Mesothelial cell of epicardium (in vitro differentiated cells): ENCODE measurements at regions not wholly inside any gene's neighbourhood (a gene's known extent, or its start where the extent isn't known, plus 50 kb on each side); places are given as distances from the start of the nearest gene placed in this dataset.

Source experiments
- DNase-seq, 2 experiments: peaks; one replicate each; pipeline ENCODE4 v3.0.0; 2021; ENCODE audit warnings: low spot score in 2 of 2; ENCODE audit not compliant: unreplicated experiment in 2 of 2
- H3K27ac Mint-ChIP-seq: 2 replicates; pipeline ENCODE4 v1.8.0; 2021; ENCODE audit warnings: mixed read lengths
- H3K27me3 Mint-ChIP-seq: 2 replicates; pipeline ENCODE4 v1.8.0; 2021; ENCODE audit warnings: low read depth, mixed read lengths
- H3K36me3 Mint-ChIP-seq: 2 replicates; pipeline ENCODE4 v1.8.0; 2021; ENCODE audit warnings: mixed read lengths
- H3K4me1 Mint-ChIP-seq: 2 replicates; pipeline ENCODE4 v1.8.0; 2021; ENCODE audit warnings: mixed read lengths
- H3K4me3 Mint-ChIP-seq: 2 replicates; pipeline ENCODE4 v1.8.0; 2021; ENCODE audit warnings: mild to moderate bottlenecking, moderate library complexity, mixed read lengths
- H3K9me3 Mint-ChIP-seq: 2 replicates; pipeline ENCODE4 v1.8.0; 2021; ENCODE audit warnings: mixed read lengths
- TF ChIP-seq, protein P1 (sequence below): fragments of 200-600 bp; sonication (generic); IDR thresholded peaks from one replicate; pipeline ENCODE4 v1.5.0; 2021; ENCODE audit warnings: antibody characterized with exemption; ENCODE audit not compliant: unreplicated experiment

DNA sequence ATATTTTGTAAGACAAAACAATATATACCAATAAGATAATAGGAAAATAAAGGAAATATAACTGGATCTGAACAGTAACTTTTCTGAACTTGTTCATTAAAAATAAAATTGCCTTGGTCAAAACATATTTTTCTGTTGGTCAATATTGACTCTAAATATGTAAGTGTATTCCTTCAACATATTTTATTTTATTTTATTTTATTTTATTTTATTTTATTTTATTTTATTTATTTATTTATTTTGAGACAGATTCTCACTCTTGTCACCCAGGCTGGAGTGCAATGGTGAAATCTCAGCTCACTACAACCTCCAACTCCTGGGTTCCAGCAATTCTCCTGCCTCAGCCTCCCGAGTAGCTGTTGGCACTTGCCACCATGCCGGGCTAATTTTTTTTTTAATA, 571.0 kb downstream of the NR2F1-AS1 start:
- no peaks in the 10 kb centered on the region for H3K36me3 Mint-ChIP-seq
- peaks cover 10% of the 10 kb centered on the region for H3K9me3 Mint-ChIP-seq
- TF ChIP-seq, protein P1, sequence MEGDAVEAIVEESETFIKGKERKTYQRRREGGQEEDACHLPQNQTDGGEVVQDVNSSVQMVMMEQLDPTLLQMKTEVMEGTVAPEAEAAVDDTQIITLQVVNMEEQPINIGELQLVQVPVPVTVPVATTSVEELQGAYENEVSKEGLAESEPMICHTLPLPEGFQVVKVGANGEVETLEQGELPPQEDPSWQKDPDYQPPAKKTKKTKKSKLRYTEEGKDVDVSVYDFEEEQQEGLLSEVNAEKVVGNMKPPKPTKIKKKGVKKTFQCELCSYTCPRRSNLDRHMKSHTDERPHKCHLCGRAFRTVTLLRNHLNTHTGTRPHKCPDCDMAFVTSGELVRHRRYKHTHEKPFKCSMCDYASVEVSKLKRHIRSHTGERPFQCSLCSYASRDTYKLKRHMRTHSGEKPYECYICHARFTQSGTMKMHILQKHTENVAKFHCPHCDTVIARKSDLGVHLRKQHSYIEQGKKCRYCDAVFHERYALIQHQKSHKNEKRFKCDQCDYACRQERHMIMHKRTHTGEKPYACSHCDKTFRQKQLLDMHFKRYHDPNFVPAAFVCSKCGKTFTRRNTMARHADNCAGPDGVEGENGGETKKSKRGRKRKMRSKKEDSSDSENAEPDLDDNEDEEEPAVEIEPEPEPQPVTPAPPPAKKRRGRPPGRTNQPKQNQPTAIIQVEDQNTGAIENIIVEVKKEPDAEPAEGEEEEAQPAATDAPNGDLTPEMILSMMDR, result no peak
- no peak overlapping the region for H3K27ac Mint-ChIP-seq
- no peak for DNase-seq
- H3K27me3 Mint-ChIP-seq, result no peaks in the 10 kb centered on the region
- H3K4me1 Mint-ChIP-seq, result peaks cover 27% of the 10 kb centered on the region
- no peak overlapping the region for H3K4me3 Mint-ChIP-seq

DNA sequence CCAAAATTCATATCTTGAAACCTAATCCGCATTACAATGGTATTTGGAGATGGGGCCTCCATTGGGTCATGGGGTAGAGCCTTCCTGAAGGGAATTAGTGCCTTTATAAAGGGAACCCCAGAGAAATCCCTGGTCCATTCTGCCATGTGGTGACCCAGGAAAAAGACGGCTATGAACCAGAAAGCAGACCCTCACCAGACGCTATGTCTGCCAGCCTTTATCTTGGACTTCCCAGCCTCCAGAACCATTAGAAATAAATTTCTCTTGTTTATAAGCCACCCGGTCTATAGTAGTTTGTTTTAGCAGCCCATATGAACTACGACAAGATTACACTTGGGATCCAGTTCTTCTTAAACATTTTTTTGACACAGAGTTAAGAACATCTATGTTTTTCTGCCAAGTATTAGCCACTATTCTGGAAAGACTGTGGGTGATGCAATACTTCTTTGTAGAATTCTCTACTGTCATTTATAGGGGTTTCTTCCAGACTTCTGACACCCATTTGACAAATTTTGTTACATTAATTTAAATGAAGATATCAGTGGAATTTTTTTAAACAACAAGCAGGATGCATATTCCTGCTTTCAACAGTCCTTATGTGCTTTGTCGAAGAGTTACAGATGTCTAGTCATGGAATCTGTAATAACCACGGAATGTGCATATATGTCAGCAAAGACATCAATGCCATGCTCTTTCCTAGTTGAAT, 572.4 kb downstream of the NR2F1-AS1 start:
- TF ChIP-seq, protein P1, result no peak

DNA sequence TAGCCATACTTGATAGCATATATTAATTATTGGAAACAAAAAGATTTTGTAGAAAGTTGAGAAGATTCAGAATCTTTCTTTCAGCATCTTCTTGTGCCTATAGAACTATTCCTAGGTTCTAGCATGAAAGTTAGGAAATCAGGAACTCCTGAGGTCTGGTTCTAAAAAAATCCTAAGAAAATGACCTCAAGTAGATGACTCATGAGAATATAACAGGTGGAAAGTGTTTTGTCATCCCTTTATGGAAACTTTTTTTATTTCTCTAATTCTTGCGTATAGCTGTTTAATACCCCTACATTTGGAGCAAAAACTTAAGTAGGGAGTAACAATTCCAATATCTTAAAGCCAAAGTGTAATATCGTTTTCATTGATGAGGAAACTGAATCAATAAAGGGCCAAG, 574.1 kb downstream of the NR2F1-AS1 start:
- Mint-ChIP-seq H3K4me3 (no peak overlapping the region), H3K4me1 (peaks cover 25% of the 10 kb centered on the region), H3K36me3 (no peaks in the 10 kb centered on the region), H3K27me3 (no peaks in the 10 kb centered on the region), H3K27ac (no peak overlapping the region), H3K9me3 (peaks cover 10% of the 10 kb centered on the region)
- DNase-seq, result no peak
- TF ChIP-seq, protein P1, result no peak

More for the DNA sequence above, 572.4 kb downstream of the NR2F1-AS1 start:
- Mint-ChIP-seq H3K27ac (no peak overlapping the region), H3K36me3 (no peaks in the 10 kb centered on the region), H3K4me3 (no peak overlapping the region), H3K9me3 (peaks cover 10% of the 10 kb centered on the region), H3K4me1 (peaks cover 28% of the 10 kb centered on the region), H3K27me3 (no peaks in the 10 kb centered on the region)
- DNase-seq, result no peak

DNA sequence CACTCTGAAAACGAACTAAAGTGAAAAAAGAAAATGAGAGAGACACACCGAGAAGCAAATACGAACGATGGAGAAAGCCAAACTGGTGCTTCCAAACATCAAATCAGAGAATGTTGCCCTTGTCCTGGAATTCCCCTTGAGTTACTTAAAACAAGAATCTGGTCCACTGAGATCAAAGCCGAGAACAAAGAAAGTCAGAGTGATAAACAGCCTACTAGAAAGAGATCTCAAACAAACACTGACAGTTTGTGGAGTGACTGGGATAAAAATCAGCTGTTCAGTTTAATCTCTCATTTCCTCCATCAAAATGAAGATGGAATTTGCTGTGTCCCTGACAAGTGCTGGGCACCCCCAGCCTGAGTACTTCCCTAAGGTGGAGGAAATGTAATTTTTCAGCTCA, 582.6 kb downstream of the NR2F1-AS1 start:
- DNase-seq, result no peak
- H3K4me3 Mint-ChIP-seq, result peak overlapping the region; percentile 44
- H3K27ac Mint-ChIP-seq, result peak overlapping the region; percentile 36
- TF ChIP-seq, protein P1, result no peak
- peaks cover 12% of the 10 kb centered on the region for H3K4me1 Mint-ChIP-seq
- no peaks in the 10 kb centered on the region for H3K27me3 Mint-ChIP-seq
- H3K9me3 Mint-ChIP-seq, result peaks cover 16% of the 10 kb centered on the region
- peaks cover 12% of the 10 kb centered on the region for H3K36me3 Mint-ChIP-seq

DNA sequence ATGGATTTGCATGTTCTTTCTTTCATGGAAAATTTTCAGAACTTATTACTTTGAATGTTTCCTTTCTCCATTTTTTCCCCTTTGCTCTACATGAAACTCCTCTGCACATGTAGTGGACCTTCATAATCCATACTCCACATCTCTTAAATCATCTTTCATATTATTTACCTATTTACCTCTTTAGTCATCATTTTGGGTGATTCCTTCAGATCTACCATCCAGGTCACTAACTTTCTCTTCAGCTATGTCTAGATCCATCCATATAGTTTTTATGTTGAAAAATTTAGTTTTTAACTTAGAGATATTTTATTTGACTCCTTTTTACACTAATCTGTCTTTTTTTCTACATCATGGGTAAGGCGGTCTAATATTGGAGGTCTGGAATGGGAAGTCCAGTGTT, 586.6 kb downstream of the NR2F1-AS1 start:
- H3K36me3 Mint-ChIP-seq, result peaks cover 14% of the 10 kb centered on the region
- no peaks in the 10 kb centered on the region for H3K27me3 Mint-ChIP-seq
- peaks cover 23% of the 10 kb centered on the region for H3K4me1 Mint-ChIP-seq
- H3K9me3 Mint-ChIP-seq, result peaks cover 18% of the 10 kb centered on the region
- no peak overlapping the region for H3K27ac Mint-ChIP-seq
- no peak overlapping the region for H3K4me3 Mint-ChIP-seq
- no peak for DNase-seq
- TF ChIP-seq, protein P1, result no peak

DNA sequence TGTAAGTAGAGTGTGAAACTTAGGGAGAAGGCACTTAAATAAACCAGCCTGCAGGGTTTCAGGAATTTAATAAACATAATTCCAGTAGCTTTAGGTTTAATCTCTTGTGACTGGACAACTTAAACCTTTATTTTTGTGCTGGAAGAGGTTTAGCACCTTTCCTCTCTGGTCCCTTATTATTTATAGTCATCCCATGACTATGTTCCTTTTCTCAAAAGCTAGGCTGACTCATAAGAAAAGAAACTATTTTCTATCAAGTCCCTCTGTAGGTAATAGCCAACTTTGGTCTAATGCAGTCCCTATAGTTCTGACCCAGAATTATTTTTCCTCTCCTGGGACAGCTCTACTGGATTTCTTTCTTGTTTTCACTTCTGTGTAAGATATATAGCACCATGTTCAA, 588.9 kb downstream of the NR2F1-AS1 start:
- Mint-ChIP-seq H3K4me1 (peaks cover 12% of the 10 kb centered on the region), H3K27me3 (no peaks in the 10 kb centered on the region), H3K9me3 (peaks cover 30% of the 10 kb centered on the region), H3K27ac (peak overlapping the region; percentile 69), H3K4me3 (no peak overlapping the region), H3K36me3 (peaks cover 16% of the 10 kb centered on the region)
- TF ChIP-seq, protein P1, result no peak
- DNase-seq, result no peak
